SH-SY5Y (cell line): ENCODE measurements at regions not wholly inside any gene's neighbourhood (a gene's known extent, or its start where the extent isn't known, plus 50 kb on each side); places are given as distances from the start of the nearest gene placed in this dataset.

Source experiments
- GATA2 ChIP-seq: IDR thresholded peaks from 2 replicates; pipeline ENCODE4 v1.6.1; 2011; ENCODE audit warnings: mild to moderate bottlenecking, low read depth, low read length
- GATA3 ChIP-seq: IDR thresholded peaks from 2 replicates; pipeline ENCODE4 v1.6.1; 2011; ENCODE audit warnings: low read depth, mild to moderate bottlenecking, low read length, moderate library complexity

GRCh38 chr3:13254028-13254951, 165.8 kb downstream of the NUP210 start:
- TF ChIP-seq GATA2: no peak
- no peak for TF ChIP-seq GATA3
